Activated B cell treated with CpG ODN at 0.5 μM for 24 hours (primary cell): ENCODE measurements at regions not wholly inside any gene's neighbourhood (a gene's known extent, or its start where the extent isn't known, plus 50 kb on each side); places are given as distances from the start of the nearest gene placed in this dataset.

ENCODE experiments used
- ATAC-seq: fragments of 200-7000 bp; cut with Tn5 transposase; one replicate; pipeline ENCODE4 v1.10.0; 2021; ENCODE audit warnings: low read depth, mild to moderate bottlenecking, moderate library complexity
- CTCF ChIA-PET: fragments of 350-600 bp; sonication (Branson Sonifier 250); formaldehyde crosslinking; loops from one replicate; lab custom pipeline; 2021; ENCODE audit warnings: antibody characterized with exemption; lab: Charles Lee
- POLR2A ChIA-PET: fragments of 350-600 bp; sonication (Branson Sonifier 250); formaldehyde crosslinking; loops from one replicate; lab custom pipeline; 2021; ENCODE audit warnings: antibody characterized with exemption; lab: Charles Lee
- DNase-seq: peaks from one replicate; pipeline ENCODE4 v3.0.0; 2022
- H3K27ac Mint-ChIP-seq: one replicate; pipeline ENCODE4 v1.8.0; 2020; ENCODE audit warnings: mixed read lengths
- H3K27me3 Mint-ChIP-seq: one replicate; pipeline ENCODE4 v1.8.0; 2021; ENCODE audit warnings: mixed read lengths
- H3K36me3 Mint-ChIP-seq: one replicate; pipeline ENCODE4 v1.8.0; 2021; ENCODE audit warnings: low read depth, mixed read lengths
- H3K4me1 Mint-ChIP-seq: one replicate; pipeline ENCODE4 v1.8.0; 2021; ENCODE audit warnings: mixed read lengths
- H3K4me3 Mint-ChIP-seq: one replicate; pipeline ENCODE4 v1.8.0; 2020; ENCODE audit warnings: mild to moderate bottlenecking, mixed read lengths
- H3K9me3 Mint-ChIP-seq: one replicate; pipeline ENCODE4 v1.8.0; 2020; ENCODE audit warnings: mixed read lengths
- intact Hi-C: fragments of 100-400 bp; cut with micrococcal nuclease; formaldehyde crosslinking; loops from one replicate; pipeline ENCODE4 v1.15.1; 2024
- TF ChIP-seq, protein P1 (sequence below): fragments of 200-600 bp; IDR thresholded peaks from one replicate; pipeline ENCODE4 v1.8.0; 2022; ENCODE audit warnings: antibody characterized with exemption, mild to moderate bottlenecking

DNA sequence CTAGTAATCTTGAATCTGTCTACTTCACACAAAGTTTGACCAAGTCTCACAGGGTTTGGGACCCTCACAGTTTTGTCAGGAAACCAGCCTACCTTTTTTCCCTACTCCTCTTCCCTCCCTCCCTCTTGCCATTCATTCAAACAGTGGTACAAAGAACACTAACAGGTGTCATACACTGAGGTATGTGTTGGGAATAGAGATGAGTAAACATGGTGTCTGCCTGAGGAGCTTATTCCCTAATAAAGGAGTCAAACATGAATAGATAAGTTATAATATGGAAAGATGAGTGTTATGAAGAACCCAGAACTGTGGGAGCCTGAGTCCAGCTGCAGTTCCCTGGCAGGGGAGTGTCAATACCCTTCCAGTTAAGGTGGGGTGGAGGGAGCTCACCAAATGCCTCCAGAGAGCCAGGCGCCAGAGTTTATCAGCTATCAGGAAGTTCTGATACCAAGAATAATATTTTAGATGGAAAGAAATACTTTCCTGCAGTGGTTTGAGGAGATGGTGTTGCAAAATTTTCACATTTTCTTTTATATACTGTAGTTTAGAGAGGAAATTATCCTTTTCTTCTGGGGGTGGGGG is 183.4 kb upstream of the NR3C1 start:
- Mint-ChIP-seq H3K4me1 (peaks cover 55% of the 10 kb centered on the region), H3K4me3 (no peak overlapping the region), H3K27ac (peak overlapping the region; percentile 3), H3K9me3 (no peaks in the 10 kb centered on the region), H3K36me3 (no peaks in the 10 kb centered on the region), H3K27me3 (no peaks in the 10 kb centered on the region)
- ATAC-seq: no peak
- POLR2A ChIA-PET: interaction anchor here (0.7 to 2.3 kb wide), 2 partner anchors 183 to 474 kb away, joined by 10 to 13 read pairs; partner anchors contain the start of gene NR3C1
- DNase-seq: no peak
- intact Hi-C loops: loop anchor here (5.0 kb wide), 1 partner anchor 150 kb away; no protein-coding TSS in a partner anchor
- CTCF ChIA-PET: interaction anchor here (0.9 kb wide), 1 partner anchor 12 kb away, joined by 3 read pairs; no protein-coding TSS in a partner anchor
- TF ChIP-seq, protein P1, sequence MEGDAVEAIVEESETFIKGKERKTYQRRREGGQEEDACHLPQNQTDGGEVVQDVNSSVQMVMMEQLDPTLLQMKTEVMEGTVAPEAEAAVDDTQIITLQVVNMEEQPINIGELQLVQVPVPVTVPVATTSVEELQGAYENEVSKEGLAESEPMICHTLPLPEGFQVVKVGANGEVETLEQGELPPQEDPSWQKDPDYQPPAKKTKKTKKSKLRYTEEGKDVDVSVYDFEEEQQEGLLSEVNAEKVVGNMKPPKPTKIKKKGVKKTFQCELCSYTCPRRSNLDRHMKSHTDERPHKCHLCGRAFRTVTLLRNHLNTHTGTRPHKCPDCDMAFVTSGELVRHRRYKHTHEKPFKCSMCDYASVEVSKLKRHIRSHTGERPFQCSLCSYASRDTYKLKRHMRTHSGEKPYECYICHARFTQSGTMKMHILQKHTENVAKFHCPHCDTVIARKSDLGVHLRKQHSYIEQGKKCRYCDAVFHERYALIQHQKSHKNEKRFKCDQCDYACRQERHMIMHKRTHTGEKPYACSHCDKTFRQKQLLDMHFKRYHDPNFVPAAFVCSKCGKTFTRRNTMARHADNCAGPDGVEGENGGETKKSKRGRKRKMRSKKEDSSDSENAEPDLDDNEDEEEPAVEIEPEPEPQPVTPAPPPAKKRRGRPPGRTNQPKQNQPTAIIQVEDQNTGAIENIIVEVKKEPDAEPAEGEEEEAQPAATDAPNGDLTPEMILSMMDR: no peak

DNA sequence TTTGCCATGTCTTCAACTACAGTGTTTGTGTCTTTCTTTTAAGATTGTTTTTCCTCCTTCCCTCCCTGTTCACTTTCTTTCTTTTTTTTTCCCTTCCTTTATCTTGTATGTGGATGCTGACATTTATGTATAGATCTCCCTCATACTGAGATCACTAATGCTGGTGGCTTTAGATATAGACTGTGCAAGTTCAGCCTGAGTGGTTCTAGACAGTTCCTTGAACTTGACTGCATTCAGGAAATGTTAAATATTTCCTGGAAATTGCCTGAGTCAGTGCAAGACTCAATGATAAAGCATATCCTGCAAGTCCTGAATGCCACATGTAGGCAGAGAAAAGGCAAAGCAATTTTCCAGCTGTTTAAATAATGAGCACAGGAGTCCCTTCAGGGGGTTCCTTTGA is 182.5 kb upstream of the NR3C1 start:
- TF ChIP-seq, protein P1: no peak
- ATAC-seq: no peak
- POLR2A ChIA-PET: interaction anchor here (2.3 kb wide), 1 partner anchor 182 kb away, joined by 10 read pairs; the partner anchor contains the start of gene NR3C1
- no peaks in the 10 kb centered on the region for H3K27me3 Mint-ChIP-seq
- H3K9me3 Mint-ChIP-seq: no peaks in the 10 kb centered on the region
- no peaks in the 10 kb centered on the region for H3K36me3 Mint-ChIP-seq
- intact Hi-C loops: loop anchor here (5.0 kb wide), 1 partner anchor 149 kb away; no protein-coding TSS in a partner anchor
- CTCF ChIA-PET: interaction anchor here (1.1 kb wide), 1 partner anchor 12 kb away, joined by 3 read pairs; no protein-coding TSS in a partner anchor
- no peak for DNase-seq
- no peak overlapping the region for H3K27ac Mint-ChIP-seq
- H3K4me3 Mint-ChIP-seq: no peak overlapping the region
- H3K4me1 Mint-ChIP-seq: peaks cover 55% of the 10 kb centered on the region

DNA sequence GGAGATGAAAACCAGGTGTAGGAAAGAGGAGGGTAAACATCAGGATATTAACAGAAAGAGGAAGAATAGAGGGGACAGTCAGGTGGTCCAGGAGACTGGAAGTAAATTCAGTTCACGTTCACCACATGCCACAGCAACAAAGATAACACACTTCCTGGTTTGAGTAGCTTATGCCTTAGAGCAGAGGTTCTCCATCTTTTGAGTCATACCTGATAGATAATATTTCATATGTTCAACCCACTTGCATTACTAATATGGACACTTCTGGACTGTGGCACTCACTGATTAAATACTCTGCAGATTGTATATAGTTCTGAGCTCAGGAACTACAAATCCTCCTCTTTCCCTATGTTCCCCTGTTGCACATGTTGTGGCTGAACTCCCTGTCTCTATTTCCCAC is 179.9 kb upstream of the NR3C1 start:
- no peaks in the 10 kb centered on the region for H3K36me3 Mint-ChIP-seq
- H3K27me3 Mint-ChIP-seq: no peaks in the 10 kb centered on the region
- H3K4me1 Mint-ChIP-seq: peaks cover 41% of the 10 kb centered on the region
- ATAC-seq: peak; percentile 64
- ChIA-PET CTCF (interaction anchor here (1.2 kb wide), 1 partner anchor 10 kb away, joined by 3 read pairs; no protein-coding TSS in a partner anchor), POLR2A (interaction anchor here (1.2 to 1.3 kb wide), 2 partner anchors 10 to 179 kb away, joined by 3 to 8 read pairs; no protein-coding TSS in a partner anchor)
- H3K9me3 Mint-ChIP-seq: no peaks in the 10 kb centered on the region
- no peak for DNase-seq
- H3K4me3 Mint-ChIP-seq: peak overlapping the region; percentile 2
- TF ChIP-seq, protein P1: no peak
- H3K27ac Mint-ChIP-seq: peak overlapping the region; percentile 38
- intact Hi-C loops: loop anchor here (2.0 kb wide), 1 partner anchor 15 kb away; no protein-coding TSS in a partner anchor

DNA sequence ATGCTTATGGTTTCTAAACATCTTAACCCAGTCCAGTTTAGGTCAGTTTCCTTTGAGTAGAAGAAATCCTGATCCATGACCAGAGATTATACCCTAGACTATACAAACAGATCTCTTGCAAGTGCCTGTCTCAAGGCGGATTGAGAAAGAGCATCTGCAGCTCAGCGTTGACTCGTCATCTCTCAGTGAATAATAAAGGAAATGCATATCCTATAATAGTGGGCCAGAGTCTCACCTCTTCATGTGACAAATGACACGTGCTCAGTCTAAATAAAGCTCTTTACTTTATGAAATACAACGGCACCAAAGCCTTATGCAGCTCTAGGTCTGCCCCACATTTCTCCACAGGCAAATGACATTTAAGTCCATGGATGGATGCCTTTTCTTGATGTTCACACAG is 179.4 kb upstream of the NR3C1 start:
- no peaks in the 10 kb centered on the region for H3K9me3 Mint-ChIP-seq

More for the DNA sequence above, 179.4 kb upstream of the NR3C1 start:
- Mint-ChIP-seq H3K27me3 (no peaks in the 10 kb centered on the region), H3K4me1 (peaks cover 36% of the 10 kb centered on the region), H3K27ac (peak overlapping the region; percentile 38), H3K36me3 (no peaks in the 10 kb centered on the region), H3K4me3 (peak overlapping the region; percentile 2)
- ATAC-seq: peak; percentile 34
- ChIA-PET POLR2A (interaction anchor here (0.6 to 1.3 kb wide), 3 partner anchors 11 to 607 kb away, joined by 3 to 8 read pairs (median 4); no protein-coding TSS in a partner anchor), CTCF (interaction anchor here (1.2 kb wide), 1 partner anchor 10 kb away, joined by 3 read pairs; no protein-coding TSS in a partner anchor)
- DNase-seq: no peak
- intact Hi-C loops: loop anchor here (2.0 kb wide), 1 partner anchor 14 kb away; no protein-coding TSS in a partner anchor
- TF ChIP-seq, protein P1: no peak
